RWPE1 (cell line): ENCODE measurements at regions not wholly inside any gene's neighbourhood (a gene's known extent, or its start where the extent isn't known, plus 50 kb on each side); places are given as distances from the start of the nearest gene placed in this dataset.
"Not testable (repeated sequence)": the region's sequence is repeated elsewhere in the genome, so short reads cannot be mapped to it uniquely, and the experiment has no call there.

ENCODE experiments used
- CTCF ChIA-PET: fragments of 350-600 bp; sonication (Branson Sonifier 250); formaldehyde crosslinking; extraction: SDS; loops from one replicate; lab custom pipeline; 2021; lab: Yijun Ruan, JAX
- POLR2A ChIA-PET: fragments of 400-600 bp; formaldehyde crosslinking; extraction: SDS; loops from one replicate; lab custom pipeline; 2020; ENCODE audit warnings: antibody characterized with exemption; ENCODE audit not compliant: low non-redundant PET; lab: Yijun Ruan, JAX
- DNase-seq: peaks from one replicate; pipeline ENCODE4 v3.0.0; 2012; ENCODE audit warnings: low spot score
- H3K27ac ChIP-seq: fragments of 450-650 bp; 2 replicates; pipeline ENCODE4 v1.5.1; 2017
- CTCF ChIP-seq: fragments of 450-650 bp; conservative IDR thresholded peaks from 2 replicates; pipeline ENCODE4 v1.5.1; 2017; ENCODE audit warnings: low read depth, mild to moderate bottlenecking

GRCh38 chr16:72729552-72729951, 318.4 kb downstream of the ZFHX3 start:
- CTCF ChIA-PET, DNase-seq, POLR2A ChIA-PET, H3K27ac ChIP-seq: not testable (repeated sequence)

DNA sequence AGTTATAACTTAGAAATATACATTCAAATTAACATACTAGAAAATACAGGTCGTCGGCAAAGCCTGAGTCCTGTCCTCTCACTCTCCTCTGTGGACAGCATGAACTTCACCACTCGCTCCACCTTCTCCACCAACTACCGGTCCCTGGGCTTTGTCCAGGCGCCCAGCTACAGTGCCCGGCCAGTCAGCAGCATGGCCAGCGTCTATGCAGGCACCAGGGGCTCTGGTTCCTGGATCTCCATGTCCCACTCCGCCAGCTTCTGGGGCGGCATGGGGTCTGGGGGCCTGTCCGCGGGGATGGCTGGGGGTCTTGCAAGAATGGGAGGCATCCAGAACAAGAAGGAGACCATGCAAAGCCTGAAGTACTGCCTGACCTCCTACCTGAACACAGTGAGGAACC, 319.4 kb downstream of the ZFHX3 start:
- ChIA-PET POLR2A (no interaction called here), CTCF (no interaction called here)
- no peak for TF ChIP-seq CTCF
- H3K27ac ChIP-seq, result no peak overlapping the region
- DNase-seq, result no peak

GRCh38 chr16:72727565-72727964, 320.4 kb downstream of the ZFHX3 start:
- DNase-seq, result no peak
- CTCF ChIA-PET, result interaction anchor here (0.6 to 0.7 kb wide), 2 partner anchors 156 to 234 kb away, joined by 3 to 4 read pairs; no protein-coding TSS in a partner anchor
- POLR2A ChIA-PET, result no interaction called here
- H3K27ac ChIP-seq, result no peak overlapping the region
- no peak for TF ChIP-seq CTCF

DNA sequence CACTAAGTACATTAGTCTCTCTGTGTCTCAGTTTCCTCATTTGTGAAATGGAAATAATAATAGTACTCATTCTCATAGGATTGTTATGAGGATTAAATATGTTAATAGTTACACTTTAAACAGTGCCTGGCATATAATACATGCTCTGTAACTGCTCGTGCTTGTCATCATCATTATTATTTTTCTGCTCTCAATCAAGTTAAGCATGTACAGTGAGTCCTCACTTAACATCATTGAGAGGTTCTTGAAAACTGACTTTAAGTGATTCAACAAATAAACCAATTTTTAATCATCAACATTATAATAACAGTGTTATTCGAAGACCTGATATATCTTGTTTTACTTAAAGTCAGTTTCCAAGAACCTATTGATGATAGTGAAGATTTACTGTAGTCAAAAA, 322.3 kb downstream of the ZFHX3 start:
- DNase-seq, result no peak
- no peak overlapping the region for H3K27ac ChIP-seq
- ChIA-PET POLR2A (no interaction called here), CTCF (no interaction called here)
- TF ChIP-seq CTCF, result no peak

DNA sequence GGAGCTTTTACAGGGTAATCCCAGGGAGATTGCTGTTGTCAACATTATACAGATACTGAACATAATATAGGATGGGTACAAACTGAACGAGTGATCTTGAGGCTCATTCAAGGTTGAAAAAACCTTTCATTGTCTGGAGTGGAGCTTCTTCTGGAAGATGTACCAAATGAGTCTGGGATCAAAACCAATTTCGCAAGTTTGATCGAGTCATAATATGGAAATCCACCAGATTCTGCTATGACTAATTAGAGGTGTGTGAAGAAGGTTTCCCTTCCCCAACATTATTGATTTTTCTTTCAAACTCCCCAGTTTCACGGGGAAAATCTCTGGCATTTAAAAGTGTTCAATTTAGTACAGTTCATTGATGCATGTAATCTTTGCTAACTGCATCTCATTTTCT, 324.1 kb downstream of the ZFHX3 start:
- ChIA-PET CTCF (no interaction called here), POLR2A (no interaction called here)
- DNase-seq, result peak; percentile 57

DNA sequence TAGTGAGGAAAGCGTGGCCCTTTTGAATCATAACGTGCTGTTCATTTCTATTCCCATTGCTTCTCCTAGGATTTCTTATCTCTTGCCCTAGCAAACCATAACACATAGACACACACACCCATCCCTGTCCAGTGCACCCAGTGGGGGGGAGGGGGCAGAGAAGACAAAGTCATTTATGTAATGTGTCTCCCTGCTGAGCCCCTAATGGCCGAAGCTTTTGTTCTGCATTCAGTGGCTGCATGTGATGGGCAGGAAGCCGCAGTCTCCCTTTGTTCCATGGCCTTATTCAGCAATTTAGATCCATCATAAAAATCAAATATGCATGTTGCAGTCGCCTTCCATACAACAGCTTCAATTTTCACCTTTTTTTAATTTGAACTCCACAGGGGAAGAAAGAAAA, 325.4 kb downstream of the ZFHX3 start:
- POLR2A ChIA-PET, result no interaction called here
- no peak overlapping the region for H3K27ac ChIP-seq
- CTCF ChIA-PET, result no interaction called here
- DNase-seq, result no peak
- TF ChIP-seq CTCF, result no peak

More for the DNA sequence above, 324.1 kb downstream of the ZFHX3 start:
- no peak overlapping the region for H3K27ac ChIP-seq
- no peak for TF ChIP-seq CTCF

DNA sequence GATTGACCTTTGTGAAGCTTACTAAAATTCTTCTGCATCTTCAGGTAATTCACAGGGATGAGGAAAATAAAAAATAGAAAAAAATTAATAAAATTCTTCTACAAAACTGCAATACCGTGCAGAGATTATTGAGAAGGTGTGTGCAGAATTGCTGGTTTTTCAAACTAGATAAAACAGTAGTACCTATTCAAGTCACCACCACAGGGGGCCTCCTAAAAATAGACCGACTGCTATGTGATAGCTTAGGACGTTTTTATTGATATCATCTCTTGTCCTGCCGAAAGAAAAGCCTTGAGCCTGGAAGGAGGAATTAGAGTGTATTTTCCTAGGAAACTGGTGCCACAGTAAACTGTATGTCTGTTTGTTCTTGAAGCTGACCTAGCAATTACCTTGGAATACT, 325.9 kb downstream of the ZFHX3 start:
- no peak for DNase-seq
- no peak for TF ChIP-seq CTCF
- CTCF ChIA-PET, result no interaction called here
- no peak overlapping the region for H3K27ac ChIP-seq
- POLR2A ChIA-PET, result no interaction called here
